K562 (cell line): ENCODE measurements at regions not wholly inside any gene's neighbourhood (a gene's known extent, or its start where the extent isn't known, plus 50 kb on each side); places are given as distances from the start of the nearest gene placed in this dataset.

Experiments used
- ATAC-seq: fragments of 200-7000 bp; cut with Tn5 transposase; 3 replicates; pipeline ENCODE4 v1.9.1; 2020; ENCODE audit warnings: moderate library complexity
- BruUV-seq: library from RNA; stranded (reverse); fragments of 400-500 nt; replicated peaks from 2 replicates; lab custom pipeline; 2021; lab: Mats Ljungman, UMichigan
- CTCF ChIA-PET: fragments of 300-600 bp; formaldehyde crosslinking; extraction: SDS; loops from one replicate; lab custom pipeline; 2021; ENCODE audit warnings: low intra/inter-chr PET ratio; lab: Yijun Ruan, JAX
- POLR2A ChIA-PET: fragments of 300-600, 350-650 bp; sonication (Branson Sonifier 250); formaldehyde crosslinking; extraction: SDS; loops from one replicate; lab custom pipeline; 2021; ENCODE audit warnings: antibody characterized with exemption, inconsistent platforms; lab: Yijun Ruan, JAX
- DNase-seq, 4 experiments: peaks; one replicate each; pipeline versions ENCODE4 v3.0.0 to v3.0.0-alpha.2; 2011 to 2018; ENCODE audit warnings: low spot score in 3 of 4, mixed read lengths in 3 of 4; ENCODE audit errors: extremely low read depth in 1 of 4
- FAIRE-seq: peaks from 2 replicates; lab custom pipeline; 2011; peaks lifted over from hg19 to GRCh38; lab: Jason Lieb, UNC
- H2AFZ ChIP-seq: 2 replicates; pipeline ENCODE4 v1.6.0; 2011; ENCODE audit warnings: low read depth, low read length, control low read depth, inconsistent platforms
- H3K27ac ChIP-seq: fragments of 200-600 bp; 3 replicates; pipeline ENCODE4 v1.8.0; 2011; ENCODE audit warnings: low read depth, mild to moderate bottlenecking, control low read depth, inconsistent platforms, low read length, moderate library complexity, mixed read lengths; ENCODE audit errors: extremely low read depth
- H3K27me3 ChIP-seq, 2 experiments: fragments of 300-600 bp in 1 of 2; 2 replicates in 1 of 2; 3 replicates in 1 of 2; pipeline versions ENCODE4 v1.6.0 to v1.8.0; 2011; ENCODE audit warnings: inconsistent platforms in 2 of 2, low read length in 2 of 2, mild to moderate bottlenecking in 1 of 2, mixed read lengths in 1 of 2, moderate library complexity in 1 of 2; ENCODE audit not compliant: control insufficient read depth in 2 of 2, insufficient read depth in 2 of 2
- H3K36me3 ChIP-seq: fragments of 300-600 bp; 3 replicates; pipeline ENCODE4 v1.8.0; 2011; ENCODE audit warnings: mild to moderate bottlenecking, low read length, inconsistent platforms; ENCODE audit not compliant: control insufficient read depth, insufficient read depth
- H3K4me1 ChIP-seq, 2 experiments: fragments of 200-600 bp in 1 of 2; replicated peaks in 1 of 2; 2 replicates in 1 of 2; 3 replicates in 1 of 2; pipeline versions ENCODE4 v1.5.1 to v1.8.0; 2011; ENCODE audit warnings: inconsistent platforms in 2 of 2, low read length in 2 of 2, mild to moderate bottlenecking in 1 of 2, mixed read lengths in 1 of 2, moderate library complexity in 1 of 2; ENCODE audit not compliant: control insufficient read depth in 2 of 2, insufficient read depth in 2 of 2
- H3K4me2 ChIP-seq: 2 replicates; pipeline ENCODE4 v1.6.1; 2011; ENCODE audit warnings: low read length, control low read depth, inconsistent platforms, mixed read lengths; ENCODE audit not compliant: insufficient read depth
- H3K4me3 ChIP-seq: fragments of 200-600 bp; sonication (generic), shearing (Covaris generic); 2 replicates; pipeline ENCODE4 v1.5.1; 2016; ENCODE audit warnings: control low read depth, inconsistent platforms
- H3K79me2 ChIP-seq: fragments of 200-600 bp; 3 replicates; pipeline ENCODE4 v1.8.0; 2011; ENCODE audit warnings: low read length, inconsistent platforms; ENCODE audit not compliant: control insufficient read depth, insufficient read depth
- H3K9ac ChIP-seq, 2 experiments: 2 replicates each; pipeline versions ENCODE4 v1.6.0 to v1.6.1; 2011; ENCODE audit warnings: low read depth in 2 of 2, low read length in 2 of 2, control low read depth in 1 of 2, inconsistent platforms in 1 of 2, mild to moderate bottlenecking in 1 of 2, mixed read lengths in 1 of 2; ENCODE audit not compliant: insufficient read depth in 1 of 2
- H3K9me1 ChIP-seq: one replicate; pipeline ENCODE4 v1.6.0; 2011; ENCODE audit warnings: inconsistent platforms, mild to moderate bottlenecking, low read length, moderate library complexity; ENCODE audit not compliant: control insufficient read depth, insufficient read depth
- H3K9me3 ChIP-seq: replicated peaks from 2 replicates; pipeline ENCODE4 v1.5.1; 2011; ENCODE audit warnings: low read depth, low read length, inconsistent platforms; ENCODE audit not compliant: control insufficient read depth, insufficient read depth
- H4K20me1 ChIP-seq: replicated peaks from 2 replicates; pipeline ENCODE4 v1.6.1; 2011; ENCODE audit warnings: low read length, inconsistent platforms, mixed read lengths; ENCODE audit not compliant: control insufficient read depth, insufficient read depth
- ADNP ChIP-seq: fragments of 200-800 bp; sonication (Bioruptor generic); IDR thresholded peaks from 2 replicates; pipeline ENCODE4 v1.6.1; 2016; ENCODE audit warnings: missing genetic modification characterization, missing compliant biosample characterization
- AFF4 ChIP-seq: sonication (generic); formaldehyde crosslinking; IDR thresholded peaks from 2 replicates; pipeline ENCODE4 v1.8.0; 2023; ENCODE audit warnings: mild to moderate bottlenecking, missing genetic modification reagents
- CEBPG ChIP-seq, 3 experiments: fragments of 200-800 bp in 1 of 3; sonication (Bioruptor generic) in 1 of 3; sonication (generic) in 1 of 3; formaldehyde crosslinking in 1 of 3; IDR thresholded peaks in 2 of 3; conservative IDR thresholded peaks in 1 of 3; 2 replicates each; pipeline versions ENCODE4 v1.6.1 to v1.8.0; 2016 to 2022; ENCODE audit warnings: missing compliant biosample characterization in 2 of 3, missing genetic modification characterization in 2 of 3, mild to moderate bottlenecking in 1 of 3, missing genetic modification reagents in 1 of 3
- DLX4 ChIP-seq: fragments of 250-450 bp; sonication (Bioruptor Pico); IDR thresholded peaks from 2 replicates; pipeline ENCODE4 v1.6.1; 2021; ENCODE audit warnings: mild to moderate bottlenecking
- NFATC3 ChIP-seq: fragments of 450-650 bp; IDR thresholded peaks from 2 replicates; pipeline ENCODE4 v1.6.1; 2017; ENCODE audit warnings: mild to moderate bottlenecking
- ZKSCAN1 ChIP-seq: fragments of 150-350 bp; IDR thresholded peaks from 2 replicates; pipeline ENCODE4 v1.6.1; 2016; ENCODE audit warnings: low read depth, low read length
- ZNF316 ChIP-seq: fragments of 450-650 bp; IDR thresholded peaks from 2 replicates; pipeline ENCODE4 v1.6.1; 2016
- whole genome bisulfite sequencing: fragments of 100-300 bp; shearing (Covaris generic); methylation state at CpG from one replicate; pipeline ENCODE4 v1.1.6; 2016; ENCODE audit warnings: low coverage, mixed read lengths; ENCODE audit not compliant: insufficient coverage; ENCODE audit errors: missing lambda C conversion rate; 5-methylcytosine and 5-hydroxymethylcytosine counted together
- in situ Hi-C: fragments of 300-500 bp; cut with MboI; formaldehyde crosslinking; loops from 4 replicates; pipeline ENCODE4 v1.15.0; 2018; ENCODE audit warnings: inconsistent platforms, mixed read lengths
- intact Hi-C: fragments of 100-400 bp; cut with micrococcal nuclease; formaldehyde crosslinking; loops from 2 replicates; pipeline ENCODE4 v1.14.2; 2022

GRCh38 chr5:138700581-138701362 lies 52.5 kb upstream of the CTNNA1 start:
- no TSS peak for BruUV-seq
- H3K79me2 ChIP-seq: no peaks in the 10 kb centered on the region
- ATAC-seq: no peak
- 68% methylated on average over 8 of the region's 8 CpGs for WGBS
- no peak overlapping the region for H3K27ac ChIP-seq
- ChIA-PET CTCF (no interaction called here), POLR2A (interaction anchor here (0.6 to 2.0 kb wide), 5 partner anchors 10 to 290 kb away, joined by 3 to 8 read pairs (median 5); partner anchors contain the start of gene CTNNA1)
- in situ Hi-C loops: no loop called here
- H3K27me3 ChIP-seq: no peaks in the 10 kb centered on the region
- H4K20me1 ChIP-seq: no peaks in the 10 kb centered on the region
- DNase-seq: no peak
- H3K4me2 ChIP-seq: no peak overlapping the region
- no peak for FAIRE-seq
- no peak overlapping the region for H3K4me3 ChIP-seq
- TF ChIP-seq NFATC3: no peak
- peak; percentile 7; the same call in 1 of the 2 replicates for TF ChIP-seq ZNF316
- TF ChIP-seq ADNP: peak; percentile 24; the same call in 1 of the 2 replicates
- peak; percentile 91 for TF ChIP-seq ZKSCAN1
- no peak for TF ChIP-seq AFF4
- TF ChIP-seq CEBPG (CRISPR knock-in tag; IDR thresholded peaks at IDR 0.05): no peak
- peak in 1 of 2 experiments; percentile 40; a peak in 2 of 4 replicates for TF ChIP-seq CEBPG (tag; conservative IDR thresholded peaks at IDR 0.05 in 1 of 2, IDR thresholded peaks at IDR 0.05 in 1 of 2)
- no peak for TF ChIP-seq DLX4
- no peak overlapping the region for H3K9ac ChIP-seq
- intact Hi-C loops: loop anchor here (5.0 kb wide), 1 partner anchor 123 kb away; the partner anchor contains the start of gene HSPA9
- no peak overlapping the region for H2AFZ ChIP-seq
- peaks cover 3% of the 10 kb centered on the region for H3K9me1 ChIP-seq
- peaks cover 3 to 13% of the 10 kb centered on the region in 2 experiments; a peak in 4 of 5 replicates for H3K4me1 ChIP-seq
- no peaks in the 10 kb centered on the region for H3K36me3 ChIP-seq
- H3K9me3 ChIP-seq: no peaks in the 10 kb centered on the region
